ENCODE measurements at regions not wholly inside any gene's neighbourhood (a gene's known extent, or its start where the extent isn't known, plus 50 kb on each side); places are given as distances from the start of the nearest gene placed in this dataset.

DNA sequence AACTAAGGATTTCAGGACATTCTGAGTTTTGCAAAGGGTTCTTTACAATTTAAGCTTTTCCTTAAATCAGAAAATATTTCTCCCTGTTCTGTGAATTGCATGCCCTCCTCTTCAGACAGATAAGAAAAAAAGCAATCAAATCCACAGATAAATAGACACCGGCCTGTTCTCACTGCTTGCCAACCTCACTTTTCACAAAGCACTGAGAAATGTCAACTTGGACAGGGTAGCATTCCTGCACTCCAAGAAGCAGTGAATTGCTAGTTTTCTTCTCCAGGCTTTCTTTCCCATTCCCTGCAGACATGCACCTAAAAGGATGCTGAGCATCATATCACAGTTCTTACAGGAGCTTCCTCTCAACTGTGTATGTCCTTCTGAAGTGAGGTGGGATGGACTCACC is 226.0 kb downstream of the CHRM3 start:
- DNase-seq (ENCODE audit: low read depth in 1 of 2, low spot score in 1 of 2), result no peak
- Histone ChIP-seq H3K4me3 (replicated peaks; ENCODE audit: insufficient read depth, low read length) (no peak overlapping the region), H3K27ac (replicated peaks) (no peak overlapping the region), H3K27me3 (ENCODE audit: insufficient read depth, poor library complexity, severe bottlenecking) (no peaks in the 10 kb centered on the region)
- no peak for TF ChIP-seq CTCF (IDR thresholded peaks at IDR 0.05; ENCODE audit: insufficient read depth, low read length)
- no peak for TF ChIP-seq POLR2AphosphoS5 (IDR thresholded peaks at IDR 0.05; ENCODE audit: low read depth)
- TF ChIP-seq SPI1 (IDR thresholded peaks at IDR 0.05; ENCODE audit: borderline replicate concordance, low read depth), result no peak
- TF ChIP-seq, protein P1, sequence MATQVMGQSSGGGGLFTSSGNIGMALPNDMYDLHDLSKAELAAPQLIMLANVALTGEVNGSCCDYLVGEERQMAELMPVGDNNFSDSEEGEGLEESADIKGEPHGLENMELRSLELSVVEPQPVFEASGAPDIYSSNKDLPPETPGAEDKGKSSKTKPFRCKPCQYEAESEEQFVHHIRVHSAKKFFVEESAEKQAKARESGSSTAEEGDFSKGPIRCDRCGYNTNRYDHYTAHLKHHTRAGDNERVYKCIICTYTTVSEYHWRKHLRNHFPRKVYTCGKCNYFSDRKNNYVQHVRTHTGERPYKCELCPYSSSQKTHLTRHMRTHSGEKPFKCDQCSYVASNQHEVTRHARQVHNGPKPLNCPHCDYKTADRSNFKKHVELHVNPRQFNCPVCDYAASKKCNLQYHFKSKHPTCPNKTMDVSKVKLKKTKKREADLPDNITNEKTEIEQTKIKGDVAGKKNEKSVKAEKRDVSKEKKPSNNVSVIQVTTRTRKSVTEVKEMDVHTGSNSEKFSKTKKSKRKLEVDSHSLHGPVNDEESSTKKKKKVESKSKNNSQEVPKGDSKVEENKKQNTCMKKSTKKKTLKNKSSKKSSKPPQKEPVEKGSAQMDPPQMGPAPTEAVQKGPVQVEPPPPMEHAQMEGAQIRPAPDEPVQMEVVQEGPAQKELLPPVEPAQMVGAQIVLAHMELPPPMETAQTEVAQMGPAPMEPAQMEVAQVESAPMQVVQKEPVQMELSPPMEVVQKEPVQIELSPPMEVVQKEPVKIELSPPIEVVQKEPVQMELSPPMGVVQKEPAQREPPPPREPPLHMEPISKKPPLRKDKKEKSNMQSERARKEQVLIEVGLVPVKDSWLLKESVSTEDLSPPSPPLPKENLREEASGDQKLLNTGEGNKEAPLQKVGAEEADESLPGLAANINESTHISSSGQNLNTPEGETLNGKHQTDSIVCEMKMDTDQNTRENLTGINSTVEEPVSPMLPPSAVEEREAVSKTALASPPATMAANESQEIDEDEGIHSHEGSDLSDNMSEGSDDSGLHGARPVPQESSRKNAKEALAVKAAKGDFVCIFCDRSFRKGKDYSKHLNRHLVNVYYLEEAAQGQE (IDR thresholded peaks at IDR 0.05; ENCODE audit: insufficient replicate concordance, low read depth), result no peak
- TF ChIP-seq GABPA (IDR thresholded peaks at IDR 0.05; ENCODE audit: low read depth), result no peak

DNA sequence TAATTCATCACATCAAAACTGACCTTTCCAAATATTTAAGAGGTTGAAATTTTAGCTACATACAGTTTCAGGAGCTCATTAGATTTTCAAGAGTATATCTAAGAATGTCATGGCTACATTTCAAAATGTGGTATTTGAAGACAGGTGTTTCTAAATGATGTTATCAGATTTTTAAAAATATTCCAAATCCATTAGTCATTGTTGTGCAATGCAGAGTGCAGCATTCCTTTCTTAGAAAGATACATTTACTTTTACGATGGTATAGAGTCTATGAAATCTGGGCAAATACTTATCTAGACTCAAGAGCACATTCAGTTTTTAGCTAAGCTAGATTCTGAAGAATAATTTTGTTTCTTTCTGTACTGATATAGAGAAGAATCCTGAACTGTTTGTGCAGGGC is 230.3 kb downstream of the CHRM3 start:
- Histone ChIP-seq H3K4me3 (replicated peaks; ENCODE audit: insufficient read depth, low read length) (no peak overlapping the region), H3K27me3 (ENCODE audit: insufficient read depth, poor library complexity, severe bottlenecking) (no peaks in the 10 kb centered on the region), H3K27ac (replicated peaks) (no peak overlapping the region)
- no peak for TF ChIP-seq SPI1 (IDR thresholded peaks at IDR 0.05; ENCODE audit: borderline replicate concordance, low read depth)
- no peak for TF ChIP-seq POLR2AphosphoS5 (IDR thresholded peaks at IDR 0.05; ENCODE audit: low read depth)
- TF ChIP-seq, protein P1 (IDR thresholded peaks at IDR 0.05; ENCODE audit: insufficient replicate concordance, low read depth), result no peak
- TF ChIP-seq GABPA (IDR thresholded peaks at IDR 0.05; ENCODE audit: low read depth), result no peak
- DNase-seq (ENCODE audit: low read depth in 1 of 2, low spot score in 1 of 2), result no peak

DNA sequence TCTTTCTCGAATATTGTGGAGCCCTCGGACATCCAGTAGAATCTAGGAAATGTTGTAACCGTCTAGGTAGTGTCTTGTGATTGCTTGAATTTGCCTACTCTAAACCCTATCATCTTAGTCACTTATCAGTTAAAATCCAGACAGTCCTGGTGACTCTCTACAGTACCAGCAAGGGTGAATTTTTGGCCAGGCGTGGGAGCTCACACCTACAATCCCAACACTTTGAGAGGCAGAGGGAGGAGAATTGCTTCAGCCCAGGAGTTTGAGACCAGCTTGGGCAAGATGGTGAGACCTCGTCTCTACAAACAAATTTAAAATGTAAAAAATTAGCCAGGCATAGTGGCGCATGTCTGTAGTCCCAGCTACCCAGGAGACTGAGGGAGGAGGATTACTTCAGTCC is 230.9 kb downstream of the CHRM3 start:
- TF ChIP-seq GABPA (IDR thresholded peaks at IDR 0.05; ENCODE audit: low read depth), result no peak
- no peak for TF ChIP-seq POLR2AphosphoS5 (IDR thresholded peaks at IDR 0.05; ENCODE audit: low read depth)
- TF ChIP-seq, protein P1 (IDR thresholded peaks at IDR 0.05; ENCODE audit: insufficient replicate concordance, low read depth), result no peak
- no peak for TF ChIP-seq CTCF (IDR thresholded peaks at IDR 0.05; ENCODE audit: insufficient read depth, low read length)
- TF ChIP-seq SPI1 (IDR thresholded peaks at IDR 0.05; ENCODE audit: borderline replicate concordance, low read depth), result no peak

More for the DNA sequence above, 230.9 kb downstream of the CHRM3 start:
- Histone ChIP-seq H3K4me3 (replicated peaks; ENCODE audit: insufficient read depth, low read length) (no peak overlapping the region), H3K27me3 (ENCODE audit: insufficient read depth, poor library complexity, severe bottlenecking) (no peaks in the 10 kb centered on the region), H3K27ac (replicated peaks) (no peak overlapping the region)
- no peak for DNase-seq (ENCODE audit: low read depth in 1 of 2, low spot score in 1 of 2)
